Left hindlimb (tissue), 1 donor: ENCODE measurements at regions not wholly inside any gene's neighbourhood (a gene's known extent, or its start where the extent isn't known, plus 50 kb on each side); places are given as distances from the start of the nearest gene placed in this dataset.
"Not testable (repeated sequence)": the region's sequence is repeated elsewhere in the genome, so short reads cannot be mapped to it uniquely, and the experiment has no call there.

Source experiments
- DNase-seq: peaks from one replicate; pipeline ENCODE4 v3.0.0-alpha.2; 2018

- no peak for DNase-seq
Measured at GRCh38 chr11:92022499-92022898, 202.1 kb upstream of the FAT3 start.

- DNase-seq = no peak
Measured at GRCh38 chr11:92018332-92018731, 206.3 kb upstream of the FAT3 start.

- DNase-seq = no peak
Measured at GRCh38 chr11:92008249-92008648, 216.4 kb upstream of the FAT3 start.

GRCh38 chr11:92002568-92002967, 222.1 kb upstream of the FAT3 start:
- DNase-seq = no peak

GRCh38 chr11:91998481-91998880, 226.1 kb upstream of the FAT3 start:
- no peak for DNase-seq

GRCh38 chr11:91997226-91997625, 227.4 kb upstream of the FAT3 start:
- DNase-seq = peak; percentile 40

- DNase-seq = no peak
Measured at GRCh38 chr11:91996526-91996925, 228.1 kb upstream of the FAT3 start.

GRCh38 chr11:91988443-91988842, 236.2 kb upstream of the FAT3 start:
- not testable (repeated sequence) for DNase-seq

GRCh38 chr11:91986218-91986617, 238.4 kb upstream of the FAT3 start:
- DNase-seq = no peak

GRCh38 chr11:91984033-91984584, 240.5 kb upstream of the FAT3 start:
- DNase-seq = no peak

- DNase-seq = peak; percentile 53
Measured at GRCh38 chr11:91981995-91982394, 242.6 kb upstream of the FAT3 start.

GRCh38 chr11:91979775-91980174, 244.8 kb upstream of the FAT3 start:
- no peak for DNase-seq

- no peak for DNase-seq
Measured at GRCh38 chr11:91978747-91979146, 245.9 kb upstream of the FAT3 start.

- DNase-seq = no peak
Measured at GRCh38 chr11:91972665-91973266, 251.9 kb upstream of the FAT3 start.

GRCh38 chr11:91970624-91971023, 254.0 kb upstream of the FAT3 start:
- DNase-seq = no peak

GRCh38 chr11:91969486-91969885, 255.1 kb upstream of the FAT3 start:
- no peak for DNase-seq

- no peak for DNase-seq
Measured at GRCh38 chr11:91967691-91968045, 256.9 kb upstream of the FAT3 start.

GRCh38 chr11:91967026-91967690, 257.5 kb upstream of the FAT3 start:
- DNase-seq = no peak

- DNase-seq = no peak
Measured at GRCh38 chr11:91966368-91966767, 258.2 kb upstream of the FAT3 start.

- no peak for DNase-seq
Measured at GRCh38 chr11:91960770-91961169, 263.8 kb upstream of the FAT3 start.

- no peak for DNase-seq
Measured at GRCh38 chr11:91959411-91959810, 265.2 kb upstream of the FAT3 start.

- no peak for DNase-seq
Measured at GRCh38 chr11:91956711-91957110, 267.9 kb upstream of the FAT3 start.

- no peak for DNase-seq
Measured at GRCh38 chr11:91955206-91955605, 269.4 kb upstream of the FAT3 start.

- DNase-seq = no peak
Measured at GRCh38 chr11:91952056-91952455, 272.6 kb upstream of the FAT3 start.
